Sigmoid colon (tissue), 4 donors: ENCODE measurements at regions not wholly inside any gene's neighbourhood (a gene's known extent, or its start where the extent isn't known, plus 50 kb on each side); places are given as distances from the start of the nearest gene placed in this dataset.
"Not testable (repeated sequence)": the region's sequence is repeated elsewhere in the genome, so short reads cannot be mapped to it uniquely, and the experiment has no call there.

Experiments used
- CTCF ChIP-seq, 4 experiments: fragments of 450-650 bp in 3 of 4; fragments of 200-600 bp in 1 of 4; IDR thresholded peaks; one replicate each; pipeline ENCODE4 v1.5.1; 2016 to 2019; ENCODE audit warnings: antibody characterized with exemption in 4 of 4, mild to moderate bottlenecking in 3 of 4, moderate library complexity in 2 of 4
- EP300 ChIP-seq, 4 donors: sonication (generic); formaldehyde crosslinking; IDR thresholded peaks; one replicate each; pipeline ENCODE4 v1.6.1; 2017; ENCODE audit warnings: antibody characterized with exemption in 4 of 4
- POLR2A ChIP-seq, 2 donors: fragments of 450-650 bp; IDR thresholded peaks; one replicate each; pipeline ENCODE4 v1.6.1; 2016; ENCODE audit warnings: antibody characterized with exemption in 2 of 2, mild to moderate bottlenecking in 2 of 2, moderate library complexity in 2 of 2
- POLR2AphosphoS5 ChIP-seq, 4 donors: sonication (generic); formaldehyde crosslinking; IDR thresholded peaks; one replicate each; pipeline ENCODE4 v1.6.1; 2017; ENCODE audit warnings: antibody characterized with exemption in 4 of 4

DNA sequence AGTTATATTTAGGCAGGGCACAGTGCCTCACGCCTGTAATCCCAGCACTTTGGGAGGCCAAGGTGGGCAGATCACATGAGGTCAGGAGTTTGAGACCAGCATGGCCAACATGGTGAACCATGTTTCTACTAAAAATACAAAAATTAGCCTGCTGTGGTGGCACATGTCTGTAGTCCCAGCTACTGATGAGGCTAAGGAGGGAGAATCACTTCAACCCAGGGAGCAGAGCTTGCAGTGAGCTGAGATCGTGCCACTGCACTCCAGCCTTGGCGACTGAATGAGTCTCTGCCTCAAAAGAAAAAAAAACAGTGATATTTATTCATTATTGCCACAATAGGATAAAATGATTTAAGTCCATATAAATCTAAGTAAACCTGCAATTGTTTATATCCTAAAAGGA is 56.4 kb upstream of the LRRK2 start:
- not testable (repeated sequence) for TF ChIP-seq CTCF, POLR2A, POLR2AphosphoS5, EP300 (IDR thresholded peaks at IDR 0.05)
